ENCODE measurements at regions not wholly inside any gene's neighbourhood (a gene's known extent, or its start where the extent isn't known, plus 50 kb on each side); places are given as distances from the start of the nearest gene placed in this dataset.

GRCh38 chr10:54903745-54904144 is 102.7 kb upstream of the PCDH15 start:
- Mint-ChIP-seq H3K4me3 (no peak overlapping the region), H3K4me1 (no peaks in the 10 kb centered on the region), H3K36me3 (ENCODE audit: low read depth) (no peaks in the 10 kb centered on the region), H3K9me3 (peaks cover 2% of the 10 kb centered on the region), H3K27me3 (no peaks in the 10 kb centered on the region), H3K27ac (no peak overlapping the region)
- ChIA-PET POLR2A (no interaction called here), CTCF (no interaction called here)
- DNase-seq: no peak
- intact Hi-C loops (cut with micrococcal nuclease): no loop called here
- TF ChIP-seq CTCF (IDR thresholded peaks at IDR 0.05): no peak
- no peak for ATAC-seq (ENCODE audit: low read depth)

GRCh38 chr10:54900584-54900983 is 99.6 kb upstream of the PCDH15 start:
- ATAC-seq (ENCODE audit: low read depth): no peak
- no peak for DNase-seq
- Mint-ChIP-seq H3K27ac (no peak overlapping the region), H3K4me1 (no peaks in the 10 kb centered on the region), H3K9me3 (peaks cover 2% of the 10 kb centered on the region), H3K4me3 (no peak overlapping the region), H3K27me3 (no peaks in the 10 kb centered on the region), H3K36me3 (ENCODE audit: low read depth) (no peaks in the 10 kb centered on the region)
- ChIA-PET POLR2A (no interaction called here), CTCF (no interaction called here)
- no peak for TF ChIP-seq CTCF (IDR thresholded peaks at IDR 0.05)
- intact Hi-C loops (cut with micrococcal nuclease): no loop called here

DNA sequence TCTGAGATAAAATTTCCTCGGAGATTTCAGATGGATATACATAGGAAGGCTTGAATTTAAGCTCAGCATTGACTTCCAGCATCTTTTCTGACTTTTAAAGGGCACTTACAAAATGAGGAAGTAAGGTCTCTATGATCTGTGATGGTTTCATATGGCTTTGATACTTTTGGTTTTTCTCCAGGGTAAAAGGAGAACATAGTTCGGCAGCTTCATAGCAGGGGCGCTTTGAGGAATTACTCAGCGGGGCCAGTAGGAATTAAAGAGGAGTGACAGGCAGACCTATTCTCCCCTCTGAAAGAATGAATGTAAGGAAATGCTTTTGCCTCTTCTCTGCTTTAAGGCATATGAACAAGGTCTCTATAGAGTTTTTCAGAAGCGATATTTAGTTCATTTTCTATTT is 80.0 kb upstream of the PCDH15 start:
- Mint-ChIP-seq H3K9me3 (no peaks in the 10 kb centered on the region), H3K27me3 (no peaks in the 10 kb centered on the region), H3K36me3 (ENCODE audit: low read depth) (no peaks in the 10 kb centered on the region), H3K4me1 (no peaks in the 10 kb centered on the region), H3K27ac (no peak overlapping the region), H3K4me3 (no peak overlapping the region)
- DNase-seq: no peak
- no peak for ATAC-seq (ENCODE audit: low read depth)
- TF ChIP-seq CTCF (IDR thresholded peaks at IDR 0.05): no peak
- ChIA-PET POLR2A (no interaction called here), CTCF (no interaction called here)
- intact Hi-C loops (cut with micrococcal nuclease): no loop called here

DNA sequence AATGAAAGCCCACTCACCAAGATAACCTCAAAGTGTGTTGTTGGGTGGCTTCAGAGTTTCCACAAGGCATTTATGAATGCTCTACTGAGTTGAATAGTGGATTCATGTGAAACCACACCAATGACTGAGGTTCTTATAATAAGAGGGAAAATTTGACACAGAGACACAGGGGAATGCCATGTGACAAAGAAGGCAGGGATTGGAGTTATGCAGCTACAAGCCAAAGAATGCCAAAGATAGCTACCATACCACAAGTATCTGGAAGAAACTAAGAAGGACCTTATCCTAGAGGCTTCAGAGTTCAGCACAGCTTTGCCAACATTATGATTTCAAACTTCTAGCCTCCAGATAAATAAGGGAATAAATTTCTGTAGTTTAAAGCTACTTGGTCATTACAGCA is 68.0 kb upstream of the PCDH15 start:
- H3K4me1 Mint-ChIP-seq: no peaks in the 10 kb centered on the region
- ChIA-PET POLR2A (no interaction called here), CTCF (no interaction called here)
- H3K27ac Mint-ChIP-seq: no peak overlapping the region
- no peak overlapping the region for H3K4me3 Mint-ChIP-seq
- intact Hi-C loops (cut with micrococcal nuclease): no loop called here
- no peak for ATAC-seq (ENCODE audit: low read depth)
- DNase-seq: no peak
- H3K9me3 Mint-ChIP-seq: peaks cover 3% of the 10 kb centered on the region
- no peak for TF ChIP-seq CTCF (IDR thresholded peaks at IDR 0.05)
- no peaks in the 10 kb centered on the region for H3K36me3 Mint-ChIP-seq (ENCODE audit: low read depth)
- no peaks in the 10 kb centered on the region for H3K27me3 Mint-ChIP-seq

DNA sequence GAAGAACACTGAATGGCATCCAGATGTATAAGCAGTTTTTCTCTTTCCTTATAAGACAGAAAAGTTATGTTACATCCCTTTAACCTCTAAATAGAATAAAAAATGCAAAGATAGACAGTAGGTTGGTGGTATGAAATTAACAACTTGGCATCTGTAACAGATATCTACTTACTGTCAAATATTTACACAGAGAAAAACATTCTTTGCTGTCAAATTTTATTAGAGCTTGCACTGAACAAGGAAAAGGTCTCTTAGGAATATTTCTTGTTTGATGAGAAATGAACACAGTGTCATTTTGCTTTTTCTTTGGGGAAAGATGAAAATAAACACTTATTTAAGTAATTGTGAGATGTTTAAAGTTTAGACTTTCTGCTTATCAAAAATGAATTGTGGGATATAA is 65.6 kb upstream of the PCDH15 start:
- no peak overlapping the region for H3K27ac Mint-ChIP-seq
- ChIA-PET POLR2A (no interaction called here), CTCF (no interaction called here)
- no peak for TF ChIP-seq CTCF (IDR thresholded peaks at IDR 0.05)
- peaks cover 4% of the 10 kb centered on the region for H3K9me3 Mint-ChIP-seq
- H3K36me3 Mint-ChIP-seq (ENCODE audit: low read depth): no peaks in the 10 kb centered on the region
- ATAC-seq (ENCODE audit: low read depth): no peak
- H3K4me3 Mint-ChIP-seq: no peak overlapping the region
- H3K27me3 Mint-ChIP-seq: no peaks in the 10 kb centered on the region
- intact Hi-C loops (cut with micrococcal nuclease): no loop called here
- no peak for DNase-seq
- no peaks in the 10 kb centered on the region for H3K4me1 Mint-ChIP-seq

Measured in activated B cell treated with CpG ODN at 0.5 μM for 24 hours (primary cell).